DOHH2 (cell line): ENCODE measurements at regions not wholly inside any gene's neighbourhood (a gene's known extent, or its start where the extent isn't known, plus 50 kb on each side); places are given as distances from the start of the nearest gene placed in this dataset.

Experiments
- CTCF ChIP-seq: fragments of 200-600 bp; sonication (generic); IDR thresholded peaks from one replicate; pipeline ENCODE4 v1.5.1; 2014; ENCODE audit warnings: antibody characterized with exemption, mild to moderate bottlenecking, low read depth, low read length; ENCODE audit not compliant: poor library complexity, severe bottlenecking
- EZH2phosphoT487 ChIP-seq: fragments of 200-600 bp; sonication (generic); IDR thresholded peaks from 2 replicates; pipeline ENCODE4 v1.6.1; 2017; ENCODE audit warnings: borderline replicate concordance, mild to moderate bottlenecking, antibody characterized with exemption, low read length, moderate library complexity, mixed read lengths

- TF ChIP-seq CTCF (no peak), EZH2phosphoT487 (no peak)
Measured at GRCh38 chr3:115428841-115429240, 194.5 kb upstream of the GAP43 start.
